ENCODE measurements at regions not wholly inside any gene's neighbourhood (a gene's known extent, or its start where the extent isn't known, plus 50 kb on each side); places are given as distances from the start of the nearest gene placed in this dataset.

DNA sequence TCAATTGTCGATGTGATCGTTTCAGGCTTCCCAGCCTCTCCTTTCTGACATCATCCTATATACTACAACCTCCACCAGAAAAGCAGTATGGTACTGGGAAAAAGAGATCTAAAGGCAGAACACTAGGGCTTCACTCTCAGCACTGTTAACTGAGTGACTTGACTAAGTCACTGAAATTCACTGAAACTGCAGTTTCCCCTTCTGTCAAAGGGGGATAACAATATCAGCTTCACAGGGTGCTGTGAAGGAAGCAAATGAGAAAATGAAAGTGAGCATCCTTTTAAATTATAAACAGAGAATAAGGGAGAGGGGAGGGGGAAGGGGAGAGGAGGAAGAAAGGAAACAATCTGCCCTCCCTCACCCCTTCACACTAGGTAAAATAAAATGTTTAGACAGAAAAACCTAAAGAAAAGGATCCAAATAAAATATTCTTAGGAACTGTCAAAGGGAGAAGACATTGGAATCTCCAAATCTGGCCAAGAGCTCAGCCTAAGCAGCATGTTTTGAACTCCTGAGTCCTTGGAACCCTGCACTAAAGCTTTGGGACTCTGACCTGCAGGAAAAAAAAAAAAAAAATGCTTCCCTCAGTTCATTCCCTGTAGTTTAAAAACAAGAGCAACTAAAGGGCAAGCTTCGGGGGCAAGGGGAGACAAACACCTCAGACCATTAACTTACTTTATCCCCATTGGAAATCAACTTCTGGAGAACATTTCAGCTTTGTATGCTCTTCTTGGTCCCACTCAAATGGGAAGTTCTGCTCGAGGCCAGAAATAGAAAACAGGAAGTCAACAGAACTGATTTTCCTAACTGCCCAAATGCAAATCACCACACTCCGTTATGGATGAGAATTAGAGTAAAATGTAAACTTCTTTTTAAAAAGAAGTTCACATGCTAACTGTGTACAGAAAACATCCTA, 178.3 kb downstream of the DEPDC1B start:
- ChIA-PET CTCF (no interaction called here), POLR2A (ENCODE audit: unreplicated experiment) (no interaction called here)
- no peak for DNase-seq
- no peaks in the 10 kb centered on the region for H3K79me2 ChIP-seq (ENCODE audit: low read depth)
- no peaks in the 10 kb centered on the region for H3K27me3 ChIP-seq (ENCODE audit: insufficient read depth, low read depth)
- H3K9me3 ChIP-seq (ENCODE audit: insufficient read depth, low read depth), result no peaks in the 10 kb centered on the region
- no peaks in the 10 kb centered on the region for H3K36me3 ChIP-seq (ENCODE audit: low read depth)
- H3K4me1 ChIP-seq (replicated peaks; ENCODE audit: insufficient read depth), result no peaks in the 10 kb centered on the region
- intact Hi-C loops (cut with micrococcal nuclease; ENCODE audit: unreplicated experiment), result no loop called here
- no peaks in the 10 kb centered on the region for H3F3A ChIP-seq (ENCODE audit: insufficient read depth, low read depth)
- H3K9me2 ChIP-seq (ENCODE audit: insufficient read depth), result no peaks in the 10 kb centered on the region
- no TSS peak for BruUV-seq (replicated peaks)
- H3K4me2 ChIP-seq, result no peak overlapping the region
- no peak for TF ChIP-seq EZH2 (IDR thresholded peaks at IDR 0.05; ENCODE audit: low read depth)
- TF ChIP-seq, protein P1, sequence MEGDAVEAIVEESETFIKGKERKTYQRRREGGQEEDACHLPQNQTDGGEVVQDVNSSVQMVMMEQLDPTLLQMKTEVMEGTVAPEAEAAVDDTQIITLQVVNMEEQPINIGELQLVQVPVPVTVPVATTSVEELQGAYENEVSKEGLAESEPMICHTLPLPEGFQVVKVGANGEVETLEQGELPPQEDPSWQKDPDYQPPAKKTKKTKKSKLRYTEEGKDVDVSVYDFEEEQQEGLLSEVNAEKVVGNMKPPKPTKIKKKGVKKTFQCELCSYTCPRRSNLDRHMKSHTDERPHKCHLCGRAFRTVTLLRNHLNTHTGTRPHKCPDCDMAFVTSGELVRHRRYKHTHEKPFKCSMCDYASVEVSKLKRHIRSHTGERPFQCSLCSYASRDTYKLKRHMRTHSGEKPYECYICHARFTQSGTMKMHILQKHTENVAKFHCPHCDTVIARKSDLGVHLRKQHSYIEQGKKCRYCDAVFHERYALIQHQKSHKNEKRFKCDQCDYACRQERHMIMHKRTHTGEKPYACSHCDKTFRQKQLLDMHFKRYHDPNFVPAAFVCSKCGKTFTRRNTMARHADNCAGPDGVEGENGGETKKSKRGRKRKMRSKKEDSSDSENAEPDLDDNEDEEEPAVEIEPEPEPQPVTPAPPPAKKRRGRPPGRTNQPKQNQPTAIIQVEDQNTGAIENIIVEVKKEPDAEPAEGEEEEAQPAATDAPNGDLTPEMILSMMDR (conservative IDR thresholded peaks at IDR 0.05), result no peak
- no peak overlapping the region for H3K4me3 ChIP-seq
- no peaks in the 10 kb centered on the region for H4K20me1 ChIP-seq (ENCODE audit: insufficient read depth)
- H3K27ac ChIP-seq, result no peak overlapping the region
- no peak overlapping the region for H2AFZ ChIP-seq

DNA sequence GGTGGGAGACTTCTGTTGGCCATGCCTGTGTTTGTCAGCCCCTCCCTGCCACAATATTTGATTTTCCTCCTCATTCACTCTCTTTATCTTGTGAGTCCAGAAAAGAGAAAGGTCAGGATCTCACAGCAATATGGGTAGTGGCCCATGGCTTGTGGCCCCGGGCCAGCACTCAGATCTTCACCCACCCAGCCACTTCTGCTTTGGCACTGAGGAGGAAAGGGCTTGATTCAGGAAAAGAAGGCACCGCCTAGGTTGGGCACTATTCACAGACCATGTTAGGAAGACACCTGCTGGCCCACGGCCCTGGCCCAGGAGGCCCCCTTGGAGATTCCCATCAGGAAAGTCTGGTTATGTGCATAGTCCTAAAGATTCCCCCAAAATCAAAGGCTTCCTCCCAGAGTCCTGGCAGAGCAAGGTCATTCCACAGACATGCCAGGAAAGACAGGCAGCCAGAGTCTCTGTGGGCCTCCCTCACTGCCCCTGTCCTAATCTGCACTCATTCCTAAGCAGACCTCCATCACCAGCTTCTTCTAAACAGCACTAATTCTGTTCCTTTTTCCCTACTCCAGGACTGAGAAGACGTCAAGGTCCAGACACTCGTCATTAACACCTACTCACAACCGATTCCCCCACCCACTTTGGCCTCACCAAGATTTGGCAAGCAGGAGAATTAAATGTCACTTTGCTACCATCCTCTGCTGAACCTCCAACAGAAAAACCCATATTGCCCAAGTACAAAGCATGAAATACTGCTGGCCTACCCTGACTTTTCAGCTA, 179.3 kb downstream of the DEPDC1B start:
- DNase-seq, result no peak
- Histone ChIP-seq H3F3A (ENCODE audit: insufficient read depth, low read depth) (no peaks in the 10 kb centered on the region), H3K27ac (no peak overlapping the region), H3K9me3 (ENCODE audit: insufficient read depth, low read depth) (no peaks in the 10 kb centered on the region), H3K9me2 (ENCODE audit: insufficient read depth) (no peaks in the 10 kb centered on the region), H3K79me2 (ENCODE audit: low read depth) (no peaks in the 10 kb centered on the region), H3K4me2 (no peak overlapping the region), H3K36me3 (ENCODE audit: low read depth) (no peaks in the 10 kb centered on the region), H2AFZ (no peak overlapping the region), H3K27me3 (ENCODE audit: insufficient read depth, low read depth) (no peaks in the 10 kb centered on the region), H3K4me1 (replicated peaks; ENCODE audit: insufficient read depth) (no peaks in the 10 kb centered on the region), H4K20me1 (ENCODE audit: insufficient read depth) (no peaks in the 10 kb centered on the region), H3K4me3 (no peak overlapping the region)
- TF ChIP-seq, protein P1 (conservative IDR thresholded peaks at IDR 0.05), result no peak
- TF ChIP-seq EZH2 (IDR thresholded peaks at IDR 0.05; ENCODE audit: low read depth), result no peak
- ChIA-PET POLR2A (ENCODE audit: unreplicated experiment) (no interaction called here), CTCF (no interaction called here)
- intact Hi-C loops (cut with micrococcal nuclease; ENCODE audit: unreplicated experiment), result no loop called here
- no TSS peak for BruUV-seq (replicated peaks)

DNA sequence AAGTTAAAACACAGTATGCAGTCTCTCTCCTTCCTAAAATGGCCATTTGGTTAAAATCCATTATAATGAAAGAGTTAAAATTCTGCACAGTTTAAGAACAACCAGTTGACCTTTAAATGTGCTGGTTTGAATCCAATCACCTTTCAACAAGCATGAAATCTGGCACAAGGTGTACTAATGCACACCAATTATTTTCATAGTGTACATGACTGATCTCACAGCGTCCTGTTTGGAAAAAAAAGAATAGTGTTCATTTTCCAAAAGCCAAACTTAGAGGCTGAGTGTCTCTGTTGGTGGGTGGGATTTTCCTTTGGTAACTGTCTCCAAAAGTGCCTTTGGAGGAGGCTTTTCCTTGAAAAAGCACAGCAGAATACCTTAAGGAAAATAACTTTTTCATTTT, 180.6 kb downstream of the DEPDC1B start:
- intact Hi-C loops (cut with micrococcal nuclease; ENCODE audit: unreplicated experiment), result no loop called here
- Histone ChIP-seq H3K4me2 (no peak overlapping the region), H3K27me3 (ENCODE audit: insufficient read depth, low read depth) (no peaks in the 10 kb centered on the region), H3K36me3 (ENCODE audit: low read depth) (no peaks in the 10 kb centered on the region), H3K4me3 (no peak overlapping the region), H3K27ac (no peak overlapping the region), H2AFZ (no peak overlapping the region), H3K9me3 (ENCODE audit: insufficient read depth, low read depth) (no peaks in the 10 kb centered on the region), H3K4me1 (replicated peaks; ENCODE audit: insufficient read depth) (no peaks in the 10 kb centered on the region), H3K79me2 (ENCODE audit: low read depth) (no peaks in the 10 kb centered on the region), H3K9me2 (ENCODE audit: insufficient read depth) (no peaks in the 10 kb centered on the region), H3F3A (ENCODE audit: insufficient read depth, low read depth) (no peaks in the 10 kb centered on the region), H4K20me1 (ENCODE audit: insufficient read depth) (no peaks in the 10 kb centered on the region)
- CTCF ChIA-PET, result no interaction called here
- BruUV-seq (replicated peaks), result no TSS peak
- DNase-seq, result no peak
- TF ChIP-seq, protein P1 (conservative IDR thresholded peaks at IDR 0.05), result no peak
- TF ChIP-seq EZH2 (IDR thresholded peaks at IDR 0.05; ENCODE audit: low read depth), result no peak
- POLR2A ChIA-PET (ENCODE audit: unreplicated experiment), result no interaction called here
